ENCODE measurements at regions not wholly inside any gene's neighbourhood (a gene's known extent, or its start where the extent isn't known, plus 50 kb on each side); places are given as distances from the start of the nearest gene placed in this dataset.
"Not testable (repeated sequence)": the region's sequence is repeated elsewhere in the genome, so short reads cannot be mapped to it uniquely, and the experiment has no call there.

- 98% methylated on average over 3 of the region's 4 CpGs for WGBS (ENCODE audit: insufficient coverage)
- intact Hi-C loops (cut with micrococcal nuclease): no loop called here
Observed at GRCh38 chr6:16932920-16933319, 168.9 kb upstream of the STMND1 start.

DNA sequence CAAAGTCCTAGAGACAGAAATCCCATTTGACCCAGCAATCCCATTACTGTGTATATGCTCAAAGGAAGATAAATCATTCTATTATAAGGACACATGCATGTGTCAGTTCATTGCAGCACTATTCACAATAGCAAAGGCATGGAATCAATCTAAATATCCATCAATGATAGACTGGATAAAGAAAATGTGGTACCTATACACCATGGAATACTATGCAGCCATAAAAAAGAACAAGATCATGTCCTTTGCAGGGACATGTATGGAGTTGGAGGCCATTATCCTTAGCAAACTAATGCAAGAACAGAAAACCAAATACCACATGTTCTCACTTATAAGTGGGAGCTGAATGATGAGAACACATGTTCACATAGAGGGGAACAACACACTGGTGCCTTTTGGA, 169.8 kb upstream of the ATXN1 start:
- not testable (repeated sequence) for H3K27me3 ChIP-seq (ENCODE audit: control insufficient read depth, insufficient read depth, low read length)

More at GRCh38 chr6:16932920-16933319, 168.9 kb upstream of the STMND1 start:
- Histone ChIP-seq H3K9me3 (ENCODE audit: control insufficient read depth, insufficient read depth, low read length) (no peaks in the 10 kb centered on the region), H3K27ac (ENCODE audit: low read length) (no peak overlapping the region), H3K36me3 (ENCODE audit: control insufficient read depth, insufficient read depth, low read length) (no peaks in the 10 kb centered on the region), H3K27me3 (ENCODE audit: control insufficient read depth, insufficient read depth, low read length) (peaks cover 2% of the 10 kb centered on the region), H3K4me3 (ENCODE audit: low read length) (no peak overlapping the region), H3K4me1 (ENCODE audit: control insufficient read depth, insufficient read depth, low read length) (no peaks in the 10 kb centered on the region)
- ATAC-seq (no peak), DNase-seq (no peak)
- TF ChIP-seq CTCF (IDR thresholded peaks at IDR 0.05): no peak
- no peak overlapping the region for H3K27ac Mint-ChIP-seq
- H3K4me1 Mint-ChIP-seq: no peaks in the 10 kb centered on the region
- H3K36me3 Mint-ChIP-seq: no peaks in the 10 kb centered on the region
- H3K4me3 Mint-ChIP-seq: no peak overlapping the region
- peaks cover 6 to 46% of the 10 kb centered on the region in 2 donors for H3K27me3 Mint-ChIP-seq (ENCODE audit: low read depth in 2 of 2)
- H3K9me3 Mint-ChIP-seq: peaks cover 0 to 2% of the 10 kb centered on the region in 2 donors

DNA sequence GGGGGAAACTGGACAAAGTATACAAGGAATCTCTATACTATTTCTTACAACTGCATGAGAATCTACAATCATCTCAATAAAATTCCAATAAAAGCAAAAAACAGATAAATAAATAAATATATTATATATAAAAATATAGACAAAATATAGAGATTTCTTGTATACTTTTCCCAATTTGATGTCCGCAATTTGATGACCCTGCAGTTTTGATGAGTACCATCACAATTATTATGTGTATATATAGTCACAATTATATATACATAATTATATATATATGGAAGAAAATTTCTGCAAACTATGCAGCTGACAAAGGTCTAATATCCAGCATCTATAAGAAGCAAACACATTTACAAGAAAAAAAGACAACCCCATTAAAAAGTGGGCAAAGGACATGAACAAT, 169.2 kb upstream of the ATXN1 start:
- Mint-ChIP-seq H3K9me3 (peaks cover 0 to 2% of the 10 kb centered on the region in 2 donors), H3K4me1 (no peaks in the 10 kb centered on the region), H3K27me3 (ENCODE audit: low read depth in 2 of 2) (peaks cover 6 to 36% of the 10 kb centered on the region in 2 donors), H3K36me3 (no peaks in the 10 kb centered on the region), H3K27ac (no peak overlapping the region), H3K4me3 (no peak overlapping the region)
- Histone ChIP-seq H3K27me3 (ENCODE audit: control insufficient read depth, insufficient read depth, low read length) (no peaks in the 10 kb centered on the region), H3K9me3 (ENCODE audit: control insufficient read depth, insufficient read depth, low read length) (no peaks in the 10 kb centered on the region), H3K4me1 (ENCODE audit: control insufficient read depth, insufficient read depth, low read length) (no peaks in the 10 kb centered on the region), H3K27ac (ENCODE audit: low read length) (no peak overlapping the region), H3K36me3 (ENCODE audit: control insufficient read depth, insufficient read depth, low read length) (no peaks in the 10 kb centered on the region), H3K4me3 (ENCODE audit: low read length) (no peak overlapping the region)
- intact Hi-C loops (cut with micrococcal nuclease): no loop called here
- WGBS (ENCODE audit: insufficient coverage): no CpG with 5 or more reads among the region's 1 CpG
- DNase-seq: no peak
- TF ChIP-seq CTCF (IDR thresholded peaks at IDR 0.05): no peak
- no peak for ATAC-seq

More for the DNA sequence above, 169.8 kb upstream of the ATXN1 start:
- H3K27ac Mint-ChIP-seq; ATAC-seq; H3K4me1 ChIP-seq (ENCODE audit: control insufficient read depth, insufficient read depth, low read length); H3K36me3 Mint-ChIP-seq; H3K9me3 ChIP-seq (ENCODE audit: control insufficient read depth, insufficient read depth, low read length); H3K36me3 ChIP-seq (ENCODE audit: control insufficient read depth, insufficient read depth, low read length); H3K4me1 Mint-ChIP-seq; H3K4me3 ChIP-seq (ENCODE audit: low read length); H3K4me3 Mint-ChIP-seq; H3K27ac ChIP-seq (ENCODE audit: low read length); DNase-seq; intact Hi-C loops (cut with micrococcal nuclease); H3K9me3 Mint-ChIP-seq: not testable (repeated sequence)
- H3K27me3 Mint-ChIP-seq (ENCODE audit: low read depth in 2 of 2): peaks cover 6 to 42% of the 10 kb centered on the region in 2 donors

GRCh38 chr6:16929809-16930208, 168.5 kb upstream of the ATXN1 start:
- H3K9me3 ChIP-seq (ENCODE audit: control insufficient read depth, insufficient read depth, low read length): no peaks in the 10 kb centered on the region
- H3K4me3 ChIP-seq (ENCODE audit: low read length): no peak overlapping the region
- H3K36me3 Mint-ChIP-seq: no peaks in the 10 kb centered on the region
- H3K27ac ChIP-seq (ENCODE audit: low read length): no peak overlapping the region
- H3K4me3 Mint-ChIP-seq: no peak overlapping the region
- peaks cover 6 to 29% of the 10 kb centered on the region in 2 donors for H3K27me3 Mint-ChIP-seq (ENCODE audit: low read depth in 2 of 2)
- H3K36me3 ChIP-seq (ENCODE audit: control insufficient read depth, insufficient read depth, low read length): no peaks in the 10 kb centered on the region
- TF ChIP-seq CTCF (IDR thresholded peaks at IDR 0.05): no peak
- H3K9me3 Mint-ChIP-seq: peaks cover 0 to 2% of the 10 kb centered on the region in 2 donors
- H3K27ac Mint-ChIP-seq: no peak overlapping the region
- no peak for DNase-seq
- H3K27me3 ChIP-seq (ENCODE audit: control insufficient read depth, insufficient read depth, low read length): no peaks in the 10 kb centered on the region
- ATAC-seq: no peak
- H3K4me1 Mint-ChIP-seq: no peaks in the 10 kb centered on the region
- intact Hi-C loops (cut with micrococcal nuclease): no loop called here
- no peaks in the 10 kb centered on the region for H3K4me1 ChIP-seq (ENCODE audit: control insufficient read depth, insufficient read depth, low read length)
